ENCODE measurements at regions not wholly inside any gene's neighbourhood (a gene's known extent, or its start where the extent isn't known, plus 50 kb on each side); places are given as distances from the start of the nearest gene placed in this dataset.
A peak's percentile ranks its signal among the peaks of the same experiment; 100 is the strongest.

DNA sequence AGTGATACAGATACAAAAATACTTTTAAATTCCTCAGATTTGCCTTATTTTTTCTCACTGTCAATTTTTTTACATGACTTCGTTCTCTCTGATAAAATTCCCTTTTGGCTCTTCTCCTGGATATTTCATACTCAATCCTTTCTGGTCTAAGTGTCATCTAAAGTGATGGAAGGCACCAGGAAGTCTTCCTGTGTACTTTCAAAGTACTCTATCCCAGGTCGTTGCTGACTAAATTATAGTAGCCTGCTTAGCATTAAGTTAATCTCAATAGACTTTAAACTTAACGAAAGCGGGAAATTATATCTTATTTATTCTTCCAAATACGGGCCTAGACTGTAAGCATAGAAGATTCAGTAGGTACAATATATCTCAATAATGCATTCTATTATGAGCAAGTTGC, 67.8 kb downstream of the CASP12 start:
- H3K4me3 ChIP-seq (ENCODE audit: low read depth, low read length), result no peak overlapping the region
- TF ChIP-seq, protein P1, sequence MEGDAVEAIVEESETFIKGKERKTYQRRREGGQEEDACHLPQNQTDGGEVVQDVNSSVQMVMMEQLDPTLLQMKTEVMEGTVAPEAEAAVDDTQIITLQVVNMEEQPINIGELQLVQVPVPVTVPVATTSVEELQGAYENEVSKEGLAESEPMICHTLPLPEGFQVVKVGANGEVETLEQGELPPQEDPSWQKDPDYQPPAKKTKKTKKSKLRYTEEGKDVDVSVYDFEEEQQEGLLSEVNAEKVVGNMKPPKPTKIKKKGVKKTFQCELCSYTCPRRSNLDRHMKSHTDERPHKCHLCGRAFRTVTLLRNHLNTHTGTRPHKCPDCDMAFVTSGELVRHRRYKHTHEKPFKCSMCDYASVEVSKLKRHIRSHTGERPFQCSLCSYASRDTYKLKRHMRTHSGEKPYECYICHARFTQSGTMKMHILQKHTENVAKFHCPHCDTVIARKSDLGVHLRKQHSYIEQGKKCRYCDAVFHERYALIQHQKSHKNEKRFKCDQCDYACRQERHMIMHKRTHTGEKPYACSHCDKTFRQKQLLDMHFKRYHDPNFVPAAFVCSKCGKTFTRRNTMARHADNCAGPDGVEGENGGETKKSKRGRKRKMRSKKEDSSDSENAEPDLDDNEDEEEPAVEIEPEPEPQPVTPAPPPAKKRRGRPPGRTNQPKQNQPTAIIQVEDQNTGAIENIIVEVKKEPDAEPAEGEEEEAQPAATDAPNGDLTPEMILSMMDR (IDR thresholded peaks at IDR 0.05; ENCODE audit: insufficient read depth, low read depth, low read length), result no peak
- DNase-seq (ENCODE audit: low read depth), result no peak

DNA sequence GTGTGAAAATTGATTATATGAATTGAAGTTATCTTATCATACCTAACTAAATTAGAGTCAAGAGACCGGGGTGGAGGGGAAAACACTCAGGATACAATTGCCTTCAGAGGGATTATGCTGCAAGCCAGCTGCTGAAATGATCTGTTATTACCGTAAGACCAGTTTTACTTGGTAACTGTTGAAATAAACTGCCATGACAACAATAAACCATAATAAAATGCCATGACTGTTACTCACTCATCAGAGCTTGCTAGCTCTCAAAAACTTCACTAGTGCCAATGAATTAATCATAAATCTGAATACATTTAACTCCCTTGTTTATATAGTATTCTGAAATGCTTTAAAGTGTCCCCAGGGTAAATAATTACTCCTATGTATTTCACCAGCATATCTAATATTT, 68.2 kb downstream of the CASP12 start:
- DNase-seq (ENCODE audit: low read depth), result peak; percentile 41
- no peak overlapping the region for H3K4me3 ChIP-seq (ENCODE audit: low read depth, low read length)
- TF ChIP-seq, protein P1 (IDR thresholded peaks at IDR 0.05; ENCODE audit: insufficient read depth, low read depth, low read length), result no peak

DNA sequence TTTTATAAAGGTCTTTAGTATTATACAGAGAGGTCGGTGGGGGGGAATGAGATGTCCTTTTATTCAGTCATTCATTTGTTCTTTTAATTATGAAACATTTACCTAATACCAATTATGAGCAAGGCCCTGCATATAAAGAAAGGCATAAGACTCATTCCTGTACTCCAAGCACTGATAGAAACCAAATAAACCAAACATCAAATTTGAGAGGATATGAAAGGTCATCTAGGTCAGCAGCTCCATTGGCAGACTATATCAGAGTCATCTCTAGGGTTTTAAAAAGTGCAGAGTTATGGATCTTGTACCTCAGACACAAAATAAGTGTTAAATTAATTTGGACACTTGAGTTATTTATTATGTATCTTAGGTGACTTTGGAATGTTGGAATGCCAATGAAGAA, 71.5 kb downstream of the CASP12 start:
- TF ChIP-seq, protein P1 (IDR thresholded peaks at IDR 0.05; ENCODE audit: insufficient read depth, low read depth, low read length), result no peak
- no peak for DNase-seq (ENCODE audit: low read depth)
- H3K4me3 ChIP-seq (ENCODE audit: low read depth, low read length), result no peak overlapping the region

DNA sequence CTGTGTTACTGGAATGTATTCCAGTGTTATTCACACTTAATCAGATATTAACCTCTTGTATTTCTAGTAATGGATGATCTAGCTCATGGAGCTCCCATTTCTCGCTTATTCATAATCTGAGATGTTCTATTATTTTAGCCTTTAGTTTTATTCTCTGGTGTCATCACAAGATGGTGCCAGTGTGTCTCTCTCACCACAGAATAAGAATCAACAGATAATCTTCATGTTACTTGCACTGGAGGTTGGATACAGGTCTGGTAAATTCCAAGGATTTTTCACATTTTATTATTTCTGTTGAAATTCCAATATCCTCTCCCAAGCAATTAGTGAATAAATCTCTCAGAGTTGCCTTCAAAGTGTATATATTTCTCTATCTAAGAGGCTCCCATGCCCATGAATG, 74.6 kb downstream of the CASP12 start:
- TF ChIP-seq, protein P1 (IDR thresholded peaks at IDR 0.05; ENCODE audit: insufficient read depth, low read depth, low read length), result no peak
- DNase-seq (ENCODE audit: low read depth), result no peak
- H3K4me3 ChIP-seq (ENCODE audit: low read depth, low read length), result no peak overlapping the region

DNA sequence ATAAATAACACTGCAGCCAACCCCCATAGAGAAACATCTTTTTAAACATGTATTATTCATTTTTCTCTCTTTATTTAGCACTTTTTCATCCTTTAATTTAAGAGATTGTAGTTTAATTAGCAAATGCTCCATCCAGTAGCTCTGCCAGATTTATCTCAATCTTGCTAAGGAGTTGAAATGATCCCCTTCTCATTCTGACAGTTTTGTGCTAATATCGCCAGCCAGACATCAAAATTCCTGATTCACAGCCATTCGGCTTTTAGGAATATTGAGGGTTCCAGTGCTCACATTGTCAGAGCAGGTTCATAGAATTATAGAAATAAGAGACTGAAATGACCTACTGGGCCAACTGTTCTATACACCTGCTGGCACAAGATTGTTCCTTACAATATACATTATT, 77.8 kb downstream of the CASP12 start:
- TF ChIP-seq, protein P1 (IDR thresholded peaks at IDR 0.05; ENCODE audit: insufficient read depth, low read depth, low read length), result no peak
- no peak for DNase-seq (ENCODE audit: low read depth)
- no peak overlapping the region for H3K4me3 ChIP-seq (ENCODE audit: low read depth, low read length)

DNA sequence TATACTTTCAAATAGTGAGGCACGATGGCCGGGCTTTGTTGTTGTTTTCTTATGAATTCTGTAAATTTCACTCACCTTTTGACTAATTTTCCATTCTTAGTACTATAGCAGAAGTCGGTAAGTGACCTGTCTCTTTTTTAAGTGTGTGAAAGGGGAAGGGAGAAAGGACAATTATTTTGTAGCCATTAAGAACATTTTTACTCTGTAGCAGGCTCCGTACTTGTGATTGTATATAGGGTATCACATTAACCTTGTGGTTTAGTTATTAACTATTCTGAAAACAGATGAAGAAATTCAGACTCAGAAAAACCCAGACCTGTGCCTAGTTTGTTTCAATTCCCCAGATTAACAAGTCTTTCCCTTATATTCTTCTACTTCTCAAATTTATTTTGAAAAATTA, 78.7 kb downstream of the CASP12 start:
- TF ChIP-seq, protein P1 (IDR thresholded peaks at IDR 0.05; ENCODE audit: insufficient read depth, low read depth, low read length), result no peak
- DNase-seq (ENCODE audit: low read depth), result no peak

DNA sequence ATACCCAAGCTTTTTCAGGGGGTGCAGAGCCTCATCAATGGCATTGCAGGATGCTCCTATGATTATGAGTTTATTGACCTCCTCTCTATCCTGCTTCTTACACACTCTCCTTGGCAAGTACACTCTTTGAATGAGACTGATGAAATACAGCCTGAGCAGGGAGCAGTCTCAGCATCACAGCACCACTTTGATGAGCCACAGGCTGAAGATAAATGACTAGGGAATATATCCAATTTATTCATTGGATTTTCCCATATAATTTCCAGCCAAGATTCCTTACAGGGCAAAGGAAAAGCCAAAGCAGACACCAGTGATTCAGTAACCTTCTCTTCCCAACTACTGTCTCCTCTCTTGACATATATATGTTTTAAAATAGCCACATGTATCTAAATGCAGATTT, 79.2 kb downstream of the CASP12 start:
- DNase-seq (ENCODE audit: low read depth), result no peak
- TF ChIP-seq, protein P1 (IDR thresholded peaks at IDR 0.05; ENCODE audit: insufficient read depth, low read depth, low read length), result no peak

More for the DNA sequence above, 78.7 kb downstream of the CASP12 start:
- no peak overlapping the region for H3K4me3 ChIP-seq (ENCODE audit: low read depth, low read length)

More for the DNA sequence above, 79.2 kb downstream of the CASP12 start:
- H3K4me3 ChIP-seq (ENCODE audit: low read depth, low read length), result no peak overlapping the region

Data from fibroblast of villous mesenchyme (primary cell).